Duodenal mucosa (tissue), 2 donors: ENCODE measurements at regions not wholly inside any gene's neighbourhood (a gene's known extent, or its start where the extent isn't known, plus 50 kb on each side); places are given as distances from the start of the nearest gene placed in this dataset.

ENCODE experiments used
- H3K27ac ChIP-seq: one replicate; pipeline ENCODE4 v1.7.0; 2013; ENCODE audit warnings: low read depth, low read length
- H3K27me3 ChIP-seq, 2 donors: one replicate each; pipeline ENCODE4 v1.7.0; 2013; ENCODE audit warnings: low read length in 2 of 2, control low read depth in 1 of 2; ENCODE audit not compliant: insufficient read depth in 2 of 2, control insufficient read depth in 1 of 2
- H3K36me3 ChIP-seq, 2 donors: one replicate each; pipeline ENCODE4 v1.7.0; 2013; ENCODE audit warnings: low read length in 2 of 2, control low read depth in 1 of 2; ENCODE audit not compliant: insufficient read depth in 2 of 2, control insufficient read depth in 1 of 2
- H3K4me1 ChIP-seq, 2 donors: one replicate each; pipeline ENCODE4 v1.7.0; 2013; ENCODE audit warnings: low read length in 2 of 2, control low read depth in 1 of 2; ENCODE audit not compliant: insufficient read depth in 2 of 2, control insufficient read depth in 1 of 2
- H3K4me3 ChIP-seq, 2 donors: one replicate each; pipeline ENCODE4 v1.7.0; 2013; ENCODE audit warnings: low read length in 2 of 2, low read depth in 1 of 2
- H3K9ac ChIP-seq, 2 donors: one replicate each; pipeline ENCODE4 v1.7.0; 2013; ENCODE audit warnings: low read length in 2 of 2, low read depth in 1 of 2
- H3K9me3 ChIP-seq, 2 donors: one replicate each; pipeline ENCODE4 v1.7.0; 2013; ENCODE audit warnings: low read length in 2 of 2, control low read depth in 1 of 2; ENCODE audit not compliant: control insufficient read depth in 1 of 2

- Histone ChIP-seq H3K4me3 (no peak overlapping the region), H3K27me3 (no peaks in the 10 kb centered on the region), H3K4me1 (no peaks in the 10 kb centered on the region), H3K9me3 (no peaks in the 10 kb centered on the region), H3K36me3 (no peaks in the 10 kb centered on the region), H3K27ac (no peak overlapping the region), H3K9ac (no peak overlapping the region)
Measured at GRCh38 chr5:167051402-167051768, 1240.1 kb upstream of the WWC1 start.

- Histone ChIP-seq H3K36me3 (no peaks in the 10 kb centered on the region), H3K4me1 (no peaks in the 10 kb centered on the region), H3K4me3 (no peak overlapping the region), H3K27ac (no peak overlapping the region), H3K9ac (no peak overlapping the region), H3K9me3 (no peaks in the 10 kb centered on the region), H3K27me3 (no peaks in the 10 kb centered on the region)
Measured at GRCh38 chr5:167052791-167053190, 1238.7 kb upstream of the WWC1 start.

- no peaks in the 10 kb centered on the region for H3K27me3 ChIP-seq
- H3K4me1 ChIP-seq, result no peaks in the 10 kb centered on the region
- H3K9ac ChIP-seq, result no peak overlapping the region
- H3K9me3 ChIP-seq, result no peaks in the 10 kb centered on the region
- H3K4me3 ChIP-seq, result no peak overlapping the region
- H3K36me3 ChIP-seq, result no peaks in the 10 kb centered on the region
- H3K27ac ChIP-seq, result no peak overlapping the region
Measured at GRCh38 chr5:167057665-167058064, 1233.8 kb upstream of the WWC1 start.

DNA sequence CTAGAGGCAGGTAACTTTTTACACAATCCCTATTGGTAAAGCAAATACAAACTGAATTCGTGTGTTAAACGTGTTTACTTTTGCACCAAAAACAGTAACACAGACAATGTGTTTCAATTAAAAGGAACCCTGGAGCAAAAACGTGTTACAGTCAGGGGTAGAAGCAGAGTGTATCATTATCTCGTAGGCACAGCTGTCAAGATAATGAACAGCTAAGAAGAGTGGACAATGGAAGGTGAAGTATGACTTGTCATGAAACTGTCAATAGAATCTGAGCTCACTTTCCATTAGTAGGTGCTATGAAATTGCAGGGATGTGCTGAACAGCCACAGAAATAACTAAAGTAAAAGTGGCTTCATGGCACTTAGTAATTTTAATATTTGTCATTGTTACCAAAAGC lies 1229.8 kb upstream of the WWC1 start:
- Histone ChIP-seq H3K4me3 (no peak overlapping the region), H3K27me3 (no peaks in the 10 kb centered on the region), H3K9me3 (no peaks in the 10 kb centered on the region), H3K27ac (no peak overlapping the region), H3K4me1 (no peaks in the 10 kb centered on the region), H3K36me3 (no peaks in the 10 kb centered on the region), H3K9ac (no peak overlapping the region)

- no peak overlapping the region for H3K4me3 ChIP-seq
Measured at GRCh38 chr5:167063116-167063515, 1228.3 kb upstream of the WWC1 start.

DNA sequence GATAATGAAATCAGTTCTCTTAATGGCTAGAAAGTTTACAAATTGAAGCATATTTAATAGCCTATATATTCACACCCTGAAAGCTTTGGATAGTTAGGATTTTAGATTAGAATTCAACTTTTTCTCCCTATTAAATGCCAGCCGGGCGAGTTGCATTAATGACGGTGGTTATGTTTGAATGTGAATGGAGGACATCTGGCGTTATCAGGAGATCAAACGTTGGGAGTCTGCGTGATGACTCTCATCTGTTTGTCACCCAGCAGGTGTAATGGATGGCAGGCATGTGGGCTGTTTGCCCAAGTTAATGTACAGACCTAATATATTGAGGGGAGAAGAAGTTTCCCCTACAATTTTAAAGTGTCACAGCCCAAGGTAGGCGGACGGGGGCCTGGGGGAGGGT lies 1227.7 kb upstream of the WWC1 start:
- H3K36me3 ChIP-seq, result no peaks in the 10 kb centered on the region
- H3K4me1 ChIP-seq, result no peaks in the 10 kb centered on the region
- no peak overlapping the region for H3K27ac ChIP-seq
- H3K9ac ChIP-seq, result no peak overlapping the region
- no peaks in the 10 kb centered on the region for H3K9me3 ChIP-seq
- H3K27me3 ChIP-seq, result no peaks in the 10 kb centered on the region
- H3K4me3 ChIP-seq, result no peak overlapping the region

More at GRCh38 chr5:167063116-167063515, 1228.3 kb upstream of the WWC1 start:
- Histone ChIP-seq H3K36me3 (no peaks in the 10 kb centered on the region), H3K9ac (no peak overlapping the region), H3K4me1 (no peaks in the 10 kb centered on the region), H3K9me3 (no peaks in the 10 kb centered on the region), H3K27me3 (no peaks in the 10 kb centered on the region), H3K27ac (no peak overlapping the region)

DNA sequence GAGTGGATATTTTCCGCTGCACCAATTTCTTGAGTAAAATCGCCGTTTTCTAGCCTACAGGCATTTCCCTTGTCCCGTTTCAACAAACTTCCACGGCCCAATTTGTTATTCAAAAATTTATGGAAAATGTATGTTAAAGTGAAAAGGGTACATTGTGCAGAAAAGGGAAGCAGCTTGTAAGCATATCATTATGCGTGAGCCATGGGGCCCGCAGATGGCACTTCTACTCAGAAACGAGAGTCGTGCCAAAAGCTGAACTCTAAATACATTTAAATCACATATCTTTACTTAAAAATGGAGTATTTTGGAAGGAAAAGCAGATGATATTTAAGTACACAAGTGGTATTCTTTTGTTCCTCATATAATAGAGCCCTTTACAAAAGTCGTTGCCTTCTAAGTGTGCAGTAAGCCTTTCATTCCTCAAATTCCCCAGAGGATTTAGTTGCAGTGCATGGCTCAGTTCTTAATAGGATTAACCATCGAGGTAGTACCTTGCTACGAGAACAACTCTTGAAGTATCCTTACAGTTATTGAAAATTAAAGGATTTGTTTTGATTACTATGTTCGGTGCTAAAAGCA lies 1227.2 kb upstream of the WWC1 start:
- Histone ChIP-seq H3K4me3 (no peak overlapping the region), H3K27ac (no peak overlapping the region), H3K9ac (no peak overlapping the region), H3K4me1 (no peaks in the 10 kb centered on the region), H3K36me3 (no peaks in the 10 kb centered on the region), H3K9me3 (no peaks in the 10 kb centered on the region), H3K27me3 (no peaks in the 10 kb centered on the region)

- no peak overlapping the region for H3K9ac ChIP-seq
Measured at GRCh38 chr5:167065794-167066193, 1225.7 kb upstream of the WWC1 start.

DNA sequence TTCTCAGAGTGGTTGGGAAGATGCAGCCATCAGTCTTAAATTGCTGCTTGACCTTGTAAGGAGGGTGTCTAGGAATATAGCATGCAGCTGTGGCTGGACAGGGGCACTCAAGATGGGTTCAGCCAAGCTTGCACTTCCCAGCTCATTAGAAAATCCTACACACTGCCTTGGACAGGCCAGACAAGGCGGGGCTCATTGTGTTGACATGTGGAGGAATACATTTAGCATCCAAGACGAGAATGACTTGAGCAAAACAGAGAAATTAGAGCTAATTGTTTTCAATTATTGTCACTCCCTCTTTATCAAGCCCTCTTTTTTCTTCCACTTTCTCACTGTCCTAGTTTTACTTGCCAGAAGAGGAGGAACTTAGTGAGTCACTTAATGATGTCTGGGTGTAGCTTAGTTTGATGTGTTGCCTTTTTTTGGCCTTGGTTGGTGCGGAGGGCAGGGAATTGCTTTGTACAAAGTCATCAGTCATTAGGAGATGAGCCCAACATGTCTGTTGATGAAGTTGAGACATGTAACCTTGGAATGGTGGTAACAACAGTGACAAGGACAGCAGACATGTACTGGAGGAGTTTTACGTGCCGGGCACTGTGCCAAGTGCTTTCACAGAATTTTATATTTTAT lies 1219.3 kb upstream of the WWC1 start:
- Histone ChIP-seq H3K36me3 (no peaks in the 10 kb centered on the region), H3K4me1 (no peaks in the 10 kb centered on the region), H3K27ac (no peak overlapping the region), H3K9ac (no peak overlapping the region), H3K27me3 (no peaks in the 10 kb centered on the region), H3K9me3 (no peaks in the 10 kb centered on the region), H3K4me3 (no peak overlapping the region)

More at GRCh38 chr5:167065794-167066193, 1225.7 kb upstream of the WWC1 start:
- Histone ChIP-seq H3K9me3 (no peaks in the 10 kb centered on the region), H3K4me1 (no peaks in the 10 kb centered on the region), H3K27me3 (no peaks in the 10 kb centered on the region), H3K4me3 (no peak overlapping the region), H3K27ac (no peak overlapping the region), H3K36me3 (no peaks in the 10 kb centered on the region)

GRCh38 chr5:167081561-167081960 lies 1209.9 kb upstream of the WWC1 start:
- Histone ChIP-seq H3K27ac (no peak overlapping the region), H3K9me3 (no peaks in the 10 kb centered on the region)

More at GRCh38 chr5:167081561-167081960, 1209.9 kb upstream of the WWC1 start:
- no peak overlapping the region for H3K4me3 ChIP-seq
- H3K36me3 ChIP-seq, result no peaks in the 10 kb centered on the region
- no peak overlapping the region for H3K9ac ChIP-seq
- no peaks in the 10 kb centered on the region for H3K27me3 ChIP-seq
- H3K4me1 ChIP-seq, result no peaks in the 10 kb centered on the region
